GM18502 (cell line): ENCODE measurements at regions not wholly inside any gene's neighbourhood (a gene's known extent, or its start where the extent isn't known, plus 50 kb on each side); places are given as distances from the start of the nearest gene placed in this dataset.

Experiments used
- ATAC-seq: cut with Tn5 transposase; IDR thresholded peaks from one replicate; pipeline ENCODE4 v1.9.1; 2021; ENCODE audit warnings: mild to moderate bottlenecking; ENCODE audit not compliant: unreplicated experiment, poor library complexity

DNA sequence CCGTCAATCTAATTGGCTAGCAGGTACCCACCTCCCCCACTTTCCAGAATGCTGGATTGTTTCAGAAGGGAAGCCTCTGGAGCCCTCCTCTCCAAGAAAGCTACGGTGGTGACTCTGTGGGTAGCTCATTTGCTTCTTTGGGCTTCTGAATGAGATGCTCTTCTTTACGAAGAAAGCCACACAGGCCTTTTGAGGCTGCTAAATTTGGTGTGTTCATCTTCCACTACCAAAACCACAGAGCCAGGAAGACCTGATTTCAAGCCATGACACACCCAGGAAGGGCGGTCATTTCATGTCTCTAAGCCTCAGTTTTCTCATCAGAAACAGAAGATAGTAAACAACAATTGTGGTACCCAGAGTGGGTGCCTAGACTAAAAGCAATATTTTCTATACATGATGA, 901.2 kb downstream of the KCNMA1 start:
- no peak for ATAC-seq

DNA sequence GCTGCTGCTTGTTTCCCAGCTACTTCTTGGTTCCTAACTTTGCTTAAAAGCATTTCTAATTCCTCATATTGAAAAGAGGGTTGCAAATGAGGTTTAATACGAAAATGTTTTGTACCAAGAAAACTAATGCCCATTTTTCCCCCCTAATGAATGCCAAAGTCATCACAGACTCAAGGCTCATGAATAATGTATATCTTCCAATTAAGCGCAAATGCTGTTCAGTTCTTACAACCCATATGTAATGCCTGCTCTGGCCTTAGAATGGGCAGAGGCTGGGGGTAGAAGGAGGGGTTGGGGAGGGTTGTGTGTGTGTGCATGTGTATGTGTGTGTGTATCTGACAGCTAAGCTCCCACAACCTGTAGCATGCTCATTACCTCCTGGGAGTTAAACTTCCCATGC, 901.7 kb downstream of the KCNMA1 start:
- ATAC-seq, result no peak

DNA sequence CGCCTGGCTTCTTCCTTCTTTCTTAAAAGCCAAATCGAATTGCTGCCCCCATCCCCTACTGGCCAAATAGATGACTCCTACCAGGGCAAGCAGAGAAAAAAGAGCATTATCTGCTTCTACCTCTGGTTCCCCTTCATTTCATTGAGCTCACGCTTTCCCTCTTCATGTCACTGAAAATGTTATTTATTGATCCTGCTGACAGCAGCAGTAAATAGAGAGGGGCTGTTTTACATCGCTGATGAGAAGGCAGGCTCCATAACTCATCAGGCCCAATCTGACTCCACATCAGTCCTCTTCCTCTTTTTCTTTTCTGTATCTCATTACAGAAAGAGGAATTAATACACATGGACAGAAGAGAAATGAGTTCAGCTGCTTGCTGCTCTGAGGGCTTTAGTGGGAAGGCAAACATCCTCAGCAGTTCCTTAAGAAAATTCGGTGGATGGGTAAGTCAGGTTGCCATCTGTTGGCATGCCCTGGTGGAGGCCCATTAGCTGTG, 904.1 kb downstream of the KCNMA1 start:
- ATAC-seq, result no peak

DNA sequence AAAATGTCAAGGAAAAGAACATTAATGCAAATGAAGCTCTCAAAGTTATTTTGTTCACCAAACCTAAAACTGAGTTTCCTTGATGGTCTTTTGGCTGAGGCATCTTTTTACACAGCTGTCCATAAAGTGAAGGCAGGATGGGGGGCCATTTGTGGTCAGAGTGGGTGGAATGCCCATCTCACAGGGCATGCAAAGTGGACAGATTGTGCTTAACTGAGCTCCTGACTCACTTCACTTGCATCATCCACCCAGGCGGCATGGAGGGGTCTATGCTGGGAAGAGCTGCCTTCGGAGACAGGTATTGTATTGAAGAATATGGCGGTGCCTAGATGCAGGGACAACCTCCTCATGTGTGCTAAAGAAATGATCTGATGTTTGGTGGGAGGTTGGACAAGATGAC, 905.3 kb downstream of the KCNMA1 start:
- no peak for ATAC-seq

DNA sequence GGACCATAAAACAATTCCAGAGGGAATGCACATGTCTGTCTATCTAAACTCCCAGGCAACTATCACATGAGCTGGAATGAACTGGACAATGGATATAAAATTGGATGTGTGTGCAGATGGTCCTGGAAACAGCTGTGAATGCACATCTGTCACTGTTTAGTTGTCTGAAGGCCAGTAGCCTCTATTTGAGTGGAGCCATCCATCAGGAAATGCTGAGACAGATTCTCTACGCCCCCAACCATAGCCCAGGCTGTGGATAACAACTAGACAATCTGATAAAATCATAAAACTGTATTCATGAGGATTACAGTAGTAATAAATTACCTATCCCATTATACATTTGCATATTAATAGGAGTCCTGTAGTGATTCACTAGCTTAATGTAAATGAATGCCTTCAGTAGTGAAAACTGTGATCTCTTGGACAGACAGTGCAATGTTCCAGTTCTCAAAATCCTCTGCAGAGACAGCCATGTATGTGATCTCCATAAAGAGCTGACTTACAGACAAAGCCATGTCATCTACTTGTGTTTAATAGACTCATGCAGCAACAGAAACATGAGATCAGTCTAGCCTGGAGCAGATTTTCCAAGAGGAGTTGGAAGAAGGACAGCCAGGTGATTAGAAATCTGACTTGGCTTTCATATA, 907.6 kb downstream of the KCNMA1 start:
- no peak for ATAC-seq

DNA sequence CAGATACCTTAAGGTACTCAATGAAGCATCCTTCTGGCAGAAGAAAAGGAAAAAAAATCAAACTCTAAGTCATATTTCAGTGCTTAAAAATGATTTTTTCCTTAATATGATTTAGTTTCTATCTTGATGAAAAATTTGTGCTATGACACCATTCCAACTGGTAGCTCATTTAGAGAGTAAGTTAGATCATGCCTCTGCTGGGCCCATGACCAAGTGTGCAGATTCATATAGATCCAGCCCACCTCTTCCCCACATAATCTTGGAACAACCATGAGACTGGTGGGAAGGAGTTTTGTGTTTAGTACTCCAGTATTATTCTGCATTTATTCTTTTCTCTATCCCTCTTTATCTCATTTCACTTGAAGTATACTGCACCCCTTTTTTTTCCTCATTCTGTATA, 908.3 kb downstream of the KCNMA1 start:
- ATAC-seq, result no peak

DNA sequence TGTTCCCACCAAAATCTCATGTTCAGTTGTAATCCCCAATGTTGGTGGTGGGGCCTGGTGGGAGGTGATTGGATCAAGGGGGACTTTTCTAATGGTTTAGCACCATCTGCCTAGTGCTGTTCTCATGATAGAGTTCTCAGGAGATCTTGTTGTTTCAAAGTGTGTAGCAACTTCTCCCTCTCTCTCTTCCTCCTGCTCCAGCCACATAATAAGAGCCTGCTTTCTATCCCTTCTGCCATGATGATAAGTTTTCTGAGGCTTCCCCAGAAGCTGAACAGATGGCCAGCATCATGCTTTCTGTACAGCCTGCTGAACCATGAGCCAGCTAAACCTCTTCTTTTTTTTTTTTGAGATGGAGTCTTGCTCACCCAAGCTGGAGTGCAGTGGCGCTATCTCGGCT, 910.6 kb downstream of the KCNMA1 start:
- no peak for ATAC-seq

DNA sequence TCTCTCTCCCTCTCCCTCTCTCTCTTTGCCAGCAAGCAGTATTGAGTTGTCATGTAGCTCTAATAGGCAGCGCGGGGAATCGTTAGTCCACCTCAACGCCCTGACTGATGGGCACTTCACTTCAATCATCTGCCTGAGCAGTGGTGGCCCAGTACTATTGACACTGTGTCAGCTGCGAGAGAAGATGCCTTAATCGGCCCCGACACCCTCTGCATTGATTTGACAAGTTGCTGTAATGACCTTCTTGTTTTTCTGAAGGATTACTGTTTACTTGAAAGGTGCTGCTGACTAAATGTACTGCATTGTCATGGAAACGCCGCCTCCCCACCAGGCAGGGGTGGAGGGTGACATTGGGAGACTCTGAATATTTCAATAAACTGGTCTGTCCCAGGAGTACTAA, 913.8 kb downstream of the KCNMA1 start:
- ATAC-seq, result no peak

DNA sequence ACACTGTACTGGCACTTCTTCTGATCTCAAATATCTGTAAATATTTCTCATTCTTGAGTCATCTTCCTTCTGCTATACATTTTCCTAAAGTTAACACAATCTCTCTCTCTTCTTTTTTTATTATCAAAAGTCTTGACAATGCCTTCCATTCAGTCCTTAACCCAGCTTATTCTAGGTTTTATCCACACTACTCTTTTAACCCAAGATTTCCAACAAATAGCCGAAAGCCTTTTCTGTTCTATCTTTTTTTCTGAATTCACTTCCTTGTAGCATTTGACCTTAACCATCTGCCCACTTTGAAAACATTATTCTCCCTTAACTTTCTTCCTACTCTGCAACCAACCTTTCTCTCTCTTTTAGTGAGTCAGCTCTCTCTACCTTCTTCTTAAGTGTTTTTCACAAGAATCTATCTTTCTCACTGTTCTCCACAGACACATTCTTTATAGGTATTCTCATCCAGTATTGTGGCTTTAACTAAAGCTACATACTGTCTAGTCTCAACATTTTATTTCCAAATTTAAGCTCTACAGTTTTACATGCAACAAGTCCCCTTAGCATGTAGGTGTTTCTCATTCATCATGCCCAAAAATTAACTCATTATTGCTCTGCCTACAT, 915.6 kb downstream of the KCNMA1 start:
- ATAC-seq, result no peak

DNA sequence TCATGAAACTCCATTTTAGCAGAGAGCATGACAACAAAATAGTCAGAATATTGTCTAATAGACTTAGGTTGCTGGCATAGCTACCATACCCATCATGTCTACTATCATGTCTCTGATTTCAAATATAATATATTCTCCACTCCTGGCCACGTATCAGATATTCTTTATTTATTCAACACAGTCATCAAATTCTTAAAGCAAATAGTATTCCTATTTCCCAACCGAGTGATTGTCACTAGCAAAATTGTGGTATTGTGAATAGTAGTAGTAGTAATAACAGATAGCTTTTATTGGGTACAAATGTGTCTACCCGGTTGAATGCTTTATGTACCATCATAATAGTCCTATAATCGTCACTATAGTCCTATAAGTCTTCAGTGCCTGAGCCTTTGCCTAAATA, 918.6 kb downstream of the KCNMA1 start:
- ATAC-seq, result no peak

DNA sequence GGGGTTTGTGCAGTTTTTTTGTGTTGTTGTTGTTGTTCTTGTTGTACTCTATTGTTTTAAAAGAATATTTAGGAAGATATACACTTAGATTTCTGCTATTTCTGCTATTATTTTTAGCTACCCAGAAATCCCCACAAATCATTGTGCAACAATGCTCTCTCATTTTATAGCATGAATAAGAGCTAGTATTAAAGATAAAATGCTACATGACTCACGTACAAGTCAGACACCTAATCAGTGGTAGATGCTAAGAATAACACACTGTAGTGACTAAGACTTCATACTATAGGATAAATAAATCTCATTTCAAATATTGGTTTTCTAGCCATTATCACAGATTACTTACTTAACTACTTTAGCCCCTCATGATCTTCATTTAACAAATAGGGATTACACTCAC, 920.5 kb downstream of the KCNMA1 start:
- ATAC-seq, result no peak

DNA sequence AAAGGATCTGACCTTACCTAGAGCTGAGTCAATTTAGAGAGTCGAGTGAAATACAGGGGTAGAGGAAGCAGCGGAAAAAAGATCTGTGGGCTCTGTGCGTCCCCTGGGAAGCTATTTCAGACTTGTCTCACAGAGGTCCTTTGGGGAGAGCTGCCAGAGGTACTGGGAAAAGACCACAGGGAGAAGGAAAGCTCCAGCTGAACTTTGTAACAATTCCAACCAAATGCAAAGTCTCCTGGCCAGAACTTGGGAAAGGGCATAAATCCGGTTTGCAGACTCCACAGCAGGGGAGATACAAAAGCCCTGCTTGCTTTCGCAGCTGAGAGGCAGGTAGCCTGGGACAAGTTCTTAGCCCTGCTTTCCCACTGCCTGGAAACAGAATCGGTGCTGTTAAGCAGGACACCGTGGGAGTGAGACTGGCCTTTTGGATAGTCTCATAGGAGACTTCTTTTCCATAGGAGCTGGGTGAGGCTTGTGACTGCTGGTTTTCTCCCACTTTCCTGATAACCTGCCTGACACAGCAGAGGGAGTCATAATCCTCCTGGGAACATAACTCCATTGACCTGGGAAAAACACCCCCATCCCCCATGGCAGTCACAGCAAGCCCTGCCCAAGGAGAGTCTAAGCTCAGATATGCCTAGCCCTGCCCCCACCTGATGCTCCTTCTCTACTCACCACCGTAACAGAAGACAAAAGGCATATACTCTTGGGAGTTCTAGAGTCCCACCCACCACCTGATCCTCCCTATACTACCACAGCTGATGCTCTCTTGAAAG, 926.2 kb downstream of the KCNMA1 start:
- no peak for ATAC-seq

DNA sequence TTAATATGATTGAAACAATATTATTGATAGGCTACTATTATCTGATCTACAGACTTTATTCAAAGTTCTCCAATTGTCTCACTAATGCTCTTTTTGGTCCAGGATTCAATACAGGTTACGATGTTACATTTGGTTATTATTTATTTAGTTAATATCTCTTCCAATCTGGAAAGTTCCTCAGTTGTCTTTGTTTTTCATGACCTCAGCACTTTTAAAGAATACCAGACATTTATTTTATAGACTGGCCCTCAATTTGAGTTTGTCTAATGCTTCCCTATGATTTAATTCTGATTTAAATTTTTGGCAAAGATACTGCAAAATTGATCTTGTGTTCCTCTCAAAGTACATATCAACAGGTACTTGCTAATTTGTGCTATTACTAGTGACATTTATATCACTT, 937.4 kb downstream of the KCNMA1 start:
- ATAC-seq, result no peak

DNA sequence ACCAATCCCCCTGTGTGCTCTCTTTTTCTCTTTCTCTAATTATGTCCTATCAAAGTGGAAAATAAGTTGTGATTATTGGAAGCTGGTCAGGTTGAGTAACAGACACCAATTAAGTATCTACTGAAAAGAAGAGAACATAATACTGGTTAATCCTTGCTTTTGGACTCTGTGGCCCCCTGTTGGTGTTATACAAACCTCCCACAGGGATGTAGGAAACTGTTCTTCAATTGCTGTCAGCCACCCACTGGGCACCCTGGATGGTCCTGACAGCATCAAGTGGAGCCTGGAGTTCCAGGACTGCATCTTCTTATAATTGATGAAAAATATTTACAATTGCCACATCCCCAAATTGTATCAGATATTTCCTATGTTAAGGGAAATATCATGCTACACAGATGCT, 939.7 kb downstream of the KCNMA1 start:
- no peak for ATAC-seq

DNA sequence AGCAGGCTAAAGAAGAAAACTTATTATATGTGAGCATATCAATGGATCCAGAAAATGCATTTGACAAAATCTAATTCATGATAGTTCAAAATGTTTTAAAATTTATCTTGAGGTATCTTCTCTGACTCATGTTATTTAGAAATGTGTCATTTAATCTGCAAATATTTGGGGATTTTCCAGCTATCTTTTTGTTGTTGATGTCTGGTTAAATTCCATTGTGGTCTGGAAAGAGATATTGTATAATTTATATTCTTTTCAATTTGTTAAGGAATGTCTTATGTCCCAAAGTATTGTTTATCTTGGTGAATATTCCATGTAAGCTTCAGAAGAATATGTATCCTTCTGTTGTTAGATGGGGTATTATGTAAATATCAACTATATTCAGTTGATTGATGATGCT, 942.5 kb downstream of the KCNMA1 start:
- ATAC-seq, result no peak

DNA sequence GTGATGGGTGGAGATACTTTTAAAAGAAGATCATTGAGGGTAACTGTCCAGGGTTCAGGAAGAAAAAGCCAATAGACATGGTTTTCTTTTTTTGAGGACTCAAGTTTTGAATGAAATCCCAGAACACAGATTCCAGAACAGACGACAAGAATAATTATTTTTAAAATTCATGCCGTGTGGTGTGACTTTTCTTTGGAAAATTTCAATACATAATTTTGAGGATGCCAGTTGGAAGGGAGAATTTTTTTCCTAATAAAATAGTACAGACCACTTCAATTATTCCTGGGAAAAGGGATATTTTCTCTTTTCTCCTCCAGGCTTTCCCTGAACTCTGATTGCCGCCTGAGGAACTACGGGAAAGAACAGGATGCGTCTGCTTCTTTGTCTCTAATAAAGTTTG, 951.4 kb downstream of the KCNMA1 start:
- ATAC-seq, result no peak

DNA sequence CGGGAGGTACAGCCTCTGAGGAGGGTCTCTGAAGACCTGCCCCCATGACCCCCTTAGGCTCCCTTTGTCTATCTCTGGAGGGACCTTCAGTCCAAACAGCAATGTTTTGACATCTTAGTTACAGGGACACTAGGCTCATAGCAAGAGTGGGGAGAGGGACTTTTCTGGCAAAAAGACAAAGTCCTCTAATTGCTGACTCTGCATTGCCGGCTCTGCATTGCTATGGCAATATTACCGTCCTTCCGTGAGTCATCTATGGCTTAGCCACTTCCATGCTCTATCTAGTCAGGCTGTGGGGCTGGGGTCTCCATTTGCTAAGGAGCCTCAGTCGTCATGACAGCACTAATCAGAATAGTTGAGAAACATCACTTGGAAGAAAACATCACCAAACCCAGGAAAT, 952.6 kb downstream of the KCNMA1 start:
- ATAC-seq, result no peak

DNA sequence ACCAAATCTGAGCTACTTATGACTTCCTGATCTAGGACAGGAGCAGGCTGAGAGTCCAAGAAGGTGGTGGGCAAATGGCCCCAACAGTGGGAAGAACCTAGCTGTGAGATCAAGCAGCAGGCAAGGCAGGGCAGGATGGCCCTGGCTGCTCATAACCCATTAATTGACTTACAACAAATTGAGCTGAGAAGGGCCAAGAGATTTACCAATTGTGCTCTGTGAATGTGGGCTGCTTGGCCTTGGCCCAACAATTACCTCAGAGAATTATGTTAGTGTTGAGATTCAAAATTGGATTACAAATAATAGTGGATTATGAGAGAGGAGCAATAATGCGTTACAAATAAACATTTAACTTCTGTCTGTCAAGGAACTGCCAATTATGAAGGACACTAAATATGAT, 956.5 kb downstream of the KCNMA1 start:
- no peak for ATAC-seq

DNA sequence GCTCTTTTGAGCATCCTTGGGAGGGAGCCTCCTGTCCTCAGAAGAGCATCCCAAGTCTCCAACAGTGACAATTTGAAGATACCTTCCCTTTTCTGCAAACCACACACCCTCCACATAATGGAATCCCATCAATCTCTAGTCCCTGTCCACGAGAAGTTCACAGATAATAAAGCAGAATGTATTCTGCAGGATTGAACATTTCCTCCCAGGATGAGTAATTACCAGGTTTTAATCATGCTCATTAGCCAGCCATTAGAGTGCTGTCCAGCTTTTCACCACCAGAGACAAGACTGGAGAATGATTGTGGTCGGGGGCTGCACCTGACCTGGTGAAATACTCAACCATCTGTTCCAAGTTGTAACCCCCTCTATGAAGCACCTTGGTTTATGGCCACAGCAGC, 958.6 kb downstream of the KCNMA1 start:
- no peak for ATAC-seq

DNA sequence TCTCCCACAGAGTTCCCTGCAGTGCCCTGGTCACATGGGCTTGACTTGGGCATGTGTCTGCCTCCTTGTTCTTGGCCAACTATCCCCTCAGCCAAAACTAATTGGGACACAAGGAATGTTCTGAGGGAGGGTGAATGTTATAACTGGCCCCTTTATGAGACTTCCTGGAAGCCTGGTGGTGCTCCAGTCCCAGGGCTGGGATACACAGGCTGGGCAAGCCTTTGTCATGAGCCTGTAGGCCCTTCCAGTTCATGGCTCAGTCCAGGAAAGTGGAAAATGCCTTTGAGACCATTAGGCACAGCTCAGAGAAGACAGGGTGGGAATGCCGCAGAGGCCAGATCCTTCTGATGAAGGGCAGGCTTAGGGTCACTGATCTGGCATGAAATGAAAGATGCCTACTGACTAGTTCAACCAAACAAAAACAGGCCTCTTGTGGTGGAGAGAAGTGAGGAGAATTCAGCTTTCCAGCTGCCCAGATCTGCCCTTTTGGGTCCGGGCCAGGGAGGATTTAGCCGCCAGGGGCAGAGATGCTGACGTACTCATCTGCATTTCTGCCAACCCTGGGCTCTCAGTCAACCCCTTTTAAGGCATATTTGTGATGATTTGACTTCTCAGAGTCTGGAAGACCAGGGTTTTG, 961.5 kb downstream of the KCNMA1 start:
- ATAC-seq, result no peak

DNA sequence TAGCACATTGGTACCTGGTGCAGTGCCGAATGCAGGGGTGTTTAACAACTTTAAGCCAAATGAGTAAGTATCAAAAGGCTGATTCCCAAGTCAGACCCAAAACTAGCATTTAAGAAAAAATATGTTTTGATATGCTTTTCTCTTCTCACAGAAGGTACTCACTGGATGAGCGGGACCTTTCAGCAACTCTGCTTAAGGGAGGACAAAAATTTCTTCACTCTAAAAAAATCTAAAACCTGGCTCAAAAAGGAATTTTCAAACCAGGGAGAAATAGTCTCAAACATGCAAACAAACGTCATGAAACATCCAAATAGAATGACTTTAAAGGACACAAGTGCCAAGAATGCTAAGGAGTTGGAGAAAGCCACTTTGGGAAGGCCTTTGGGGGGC, 962.1 kb downstream of the KCNMA1 start:
- no peak for ATAC-seq
